Activated T-cell treated with anti-CD3 and anti-CD28 coated beads, Interleukin-2, amount 50 U/mL, for 72 hours (primary cell): ENCODE measurements at regions not wholly inside any gene's neighbourhood (a gene's known extent, or its start where the extent isn't known, plus 50 kb on each side); places are given as distances from the start of the nearest gene placed in this dataset.

Experiments used
- ATAC-seq, 2 donors: fragments of 150-1000 bp; cut with Tn5 transposase; replicated peaks in 1 of 2; 2 replicates each; pipeline ENCODE4 v1.10.0; 2021; ENCODE audit warnings: moderate library complexity in 2 of 2, mild to moderate bottlenecking in 1 of 2
- DNase-seq, 2 donors: peaks; one replicate each; pipeline ENCODE4 v3.0.0; 2021 to 2022; ENCODE audit warnings: mixed read lengths in 1 of 2
- H3K27ac Mint-ChIP-seq: one replicate; pipeline ENCODE4 v1.8.0; 2022; ENCODE audit warnings: mild to moderate bottlenecking, moderate library complexity, mixed read lengths
- H3K27me3 Mint-ChIP-seq: one replicate; pipeline ENCODE4 v1.8.0; 2022; ENCODE audit warnings: low read depth, mixed read lengths
- H3K36me3 Mint-ChIP-seq, 2 donors: one replicate each; pipeline ENCODE4 v1.8.0; 2022; ENCODE audit warnings: mixed read lengths in 2 of 2, mild to moderate bottlenecking in 1 of 2; ENCODE audit not compliant: insufficient read depth in 2 of 2
- H3K4me1 Mint-ChIP-seq: one replicate; pipeline ENCODE4 v1.8.0; 2022; ENCODE audit warnings: low read depth, mixed read lengths
- H3K4me3 Mint-ChIP-seq, 2 donors: one replicate each; pipeline ENCODE4 v1.8.0; 2022; ENCODE audit warnings: mild to moderate bottlenecking in 2 of 2, mixed read lengths in 2 of 2, moderate library complexity in 2 of 2
- H3K9me3 Mint-ChIP-seq, 2 donors: one replicate each; pipeline ENCODE4 v1.8.0; 2022; ENCODE audit warnings: mixed read lengths in 2 of 2

- Mint-ChIP-seq H3K36me3 (no peaks in the 10 kb centered on the region), H3K9me3 (peaks cover 0 to 1% of the 10 kb centered on the region in 2 donors), H3K4me3 (no peak overlapping the region), H3K27ac (no peak overlapping the region), H3K27me3 (no peaks in the 10 kb centered on the region), H3K4me1 (no peaks in the 10 kb centered on the region)
- no peak for DNase-seq
- ATAC-seq: no peak
Observed at GRCh38 chr21:27023186-27023585, 56.3 kb upstream of the ADAMTS5 start.

DNA sequence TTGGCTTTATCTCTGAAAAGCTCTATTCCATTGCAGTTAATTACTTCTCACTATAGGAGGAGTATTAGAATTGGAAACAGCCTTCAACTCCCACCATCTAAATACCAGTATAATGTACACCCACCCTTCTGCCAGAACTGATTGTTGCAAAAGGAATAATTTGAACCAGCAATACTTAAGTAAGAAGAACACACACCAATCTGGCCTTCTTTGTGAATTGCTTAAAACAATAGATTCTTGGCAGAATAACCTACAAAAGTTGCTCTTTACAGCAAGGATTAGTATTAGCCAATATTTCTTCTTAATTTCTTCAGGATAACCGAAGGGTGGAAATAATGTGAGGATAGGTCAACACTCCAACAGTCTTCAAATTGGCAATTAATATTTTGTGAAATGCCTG, 54.9 kb upstream of the ADAMTS5 start:
- no peaks in the 10 kb centered on the region for H3K36me3 Mint-ChIP-seq
- H3K27ac Mint-ChIP-seq: no peak overlapping the region
- H3K4me3 Mint-ChIP-seq: no peak overlapping the region
- peaks cover 0 to 1% of the 10 kb centered on the region in 2 donors for H3K9me3 Mint-ChIP-seq
- no peaks in the 10 kb centered on the region for H3K27me3 Mint-ChIP-seq
- DNase-seq (no peak), ATAC-seq (no peak)
- H3K4me1 Mint-ChIP-seq: no peaks in the 10 kb centered on the region

GRCh38 chr21:27021046-27021445, 54.2 kb upstream of the ADAMTS5 start:
- DNase-seq (no peak), ATAC-seq (no peak)
- no peaks in the 10 kb centered on the region for H3K27me3 Mint-ChIP-seq
- H3K4me3 Mint-ChIP-seq: no peak overlapping the region
- no peak overlapping the region for H3K27ac Mint-ChIP-seq
- no peaks in the 10 kb centered on the region for H3K4me1 Mint-ChIP-seq
- no peaks in the 10 kb centered on the region for H3K36me3 Mint-ChIP-seq
- no peaks in the 10 kb centered on the region for H3K9me3 Mint-ChIP-seq

GRCh38 chr21:27017246-27017645, 50.4 kb upstream of the ADAMTS5 start:
- H3K9me3 Mint-ChIP-seq: peaks cover 0 to 1% of the 10 kb centered on the region in 2 donors
- H3K27me3 Mint-ChIP-seq: no peaks in the 10 kb centered on the region
- DNase-seq: no peak
- no peaks in the 10 kb centered on the region for H3K4me1 Mint-ChIP-seq
- H3K27ac Mint-ChIP-seq: no peak overlapping the region
- H3K36me3 Mint-ChIP-seq: no peaks in the 10 kb centered on the region
- H3K4me3 Mint-ChIP-seq: no peak overlapping the region
- no peak for ATAC-seq
